Thyroid gland (tissue), 4 donors: ENCODE measurements at regions not wholly inside any gene's neighbourhood (a gene's known extent, or its start where the extent isn't known, plus 50 kb on each side); places are given as distances from the start of the nearest gene placed in this dataset.

ENCODE experiments used
- POLR2A ChIP-seq, 2 donors: fragments of 450-650 bp; IDR thresholded peaks; one replicate each; pipeline ENCODE4 v1.6.1; 2017; ENCODE audit warnings: antibody characterized with exemption in 2 of 2, mild to moderate bottlenecking in 2 of 2, moderate library complexity in 1 of 2
- TF ChIP-seq, protein P1 (sequence below), 6 experiments: fragments of 200-600 bp in 3 of 6; fragments of 450-650 bp in 3 of 6; sonication (generic) in 3 of 6; IDR thresholded peaks; one replicate each; pipeline ENCODE4 v1.5.1; 2016 to 2019; ENCODE audit warnings: antibody characterized with exemption in 6 of 6, mild to moderate bottlenecking in 2 of 6, inconsistent platforms in 1 of 6, moderate library complexity in 1 of 6

DNA sequence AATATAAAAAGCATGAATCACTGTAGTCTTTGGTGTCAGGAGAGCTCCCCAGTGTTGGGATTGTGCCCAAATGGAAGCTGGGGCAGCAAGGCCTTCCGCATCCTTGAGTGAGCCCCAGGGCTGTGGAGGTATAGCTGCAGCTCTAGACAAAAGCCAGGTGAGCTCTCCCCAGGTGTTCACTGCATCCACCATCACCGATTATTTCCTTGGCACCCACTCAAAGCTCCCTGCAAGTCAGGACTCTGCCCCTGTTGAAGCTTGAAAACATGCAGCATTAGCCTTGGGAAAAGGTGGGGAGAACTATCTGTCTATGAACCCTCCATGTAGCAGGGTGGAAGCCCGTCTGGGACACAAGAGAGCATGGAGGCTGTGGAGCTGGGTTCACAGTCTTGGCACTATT lies 228.8 kb downstream of the BMP7 start:
- TF ChIP-seq, protein P1, sequence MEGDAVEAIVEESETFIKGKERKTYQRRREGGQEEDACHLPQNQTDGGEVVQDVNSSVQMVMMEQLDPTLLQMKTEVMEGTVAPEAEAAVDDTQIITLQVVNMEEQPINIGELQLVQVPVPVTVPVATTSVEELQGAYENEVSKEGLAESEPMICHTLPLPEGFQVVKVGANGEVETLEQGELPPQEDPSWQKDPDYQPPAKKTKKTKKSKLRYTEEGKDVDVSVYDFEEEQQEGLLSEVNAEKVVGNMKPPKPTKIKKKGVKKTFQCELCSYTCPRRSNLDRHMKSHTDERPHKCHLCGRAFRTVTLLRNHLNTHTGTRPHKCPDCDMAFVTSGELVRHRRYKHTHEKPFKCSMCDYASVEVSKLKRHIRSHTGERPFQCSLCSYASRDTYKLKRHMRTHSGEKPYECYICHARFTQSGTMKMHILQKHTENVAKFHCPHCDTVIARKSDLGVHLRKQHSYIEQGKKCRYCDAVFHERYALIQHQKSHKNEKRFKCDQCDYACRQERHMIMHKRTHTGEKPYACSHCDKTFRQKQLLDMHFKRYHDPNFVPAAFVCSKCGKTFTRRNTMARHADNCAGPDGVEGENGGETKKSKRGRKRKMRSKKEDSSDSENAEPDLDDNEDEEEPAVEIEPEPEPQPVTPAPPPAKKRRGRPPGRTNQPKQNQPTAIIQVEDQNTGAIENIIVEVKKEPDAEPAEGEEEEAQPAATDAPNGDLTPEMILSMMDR (IDR thresholded peaks at IDR 0.05): no peak
- no peak for TF ChIP-seq POLR2A (IDR thresholded peaks at IDR 0.05)
